Lower leg skin (tissue), 4 donors: ENCODE measurements at regions not wholly inside any gene's neighbourhood (a gene's known extent, or its start where the extent isn't known, plus 50 kb on each side); places are given as distances from the start of the nearest gene placed in this dataset.

Source experiments
- DNase-seq, 2 donors: peaks; one replicate each; pipeline ENCODE4 v3.0.0-alpha.2; 2019; ENCODE audit warnings: low spot score in 2 of 2
- H3K4me3 ChIP-seq: fragments of 200-600 bp; sonication (generic); 2 replicates; pipeline ENCODE4 v1.5.1; 2017; ENCODE audit warnings: mild to moderate bottlenecking, low read depth; ENCODE audit not compliant: poor library complexity, severe bottlenecking
- CTCF ChIP-seq, 3 donors: fragments of 450-650 bp; IDR thresholded peaks; one replicate each; pipeline ENCODE4 v1.5.1; 2016; ENCODE audit warnings: antibody characterized with exemption in 3 of 3, mild to moderate bottlenecking in 3 of 3, moderate library complexity in 2 of 3
- POLR2A ChIP-seq, 2 donors: fragments of 450-650 bp; IDR thresholded peaks; one replicate each; pipeline ENCODE4 v1.6.1; 2016 to 2017; ENCODE audit warnings: antibody characterized with exemption in 2 of 2, mild to moderate bottlenecking in 1 of 2, moderate library complexity in 1 of 2
- WGBS, 2 donors: methylation state at CpG; one replicate each; pipeline ENCODE4 v1.1.5; 2018; 5-methylcytosine and 5-hydroxymethylcytosine counted together
- intact Hi-C: fragments of 100-400 bp; cut with DNase I; formaldehyde crosslinking; loops from one replicate; pipeline ENCODE4 v1.15.0; 2023; ENCODE audit warnings: low total_unique reads

- no peak for TF ChIP-seq POLR2A (IDR thresholded peaks at IDR 0.05)
- TF ChIP-seq CTCF (IDR thresholded peaks at IDR 0.05), result no peak
- no peak for DNase-seq
- intact Hi-C loops, result no loop called here
- H3K4me3 ChIP-seq, result no peak overlapping the region
These were observed 776.7 kb downstream of the DTWD2 start for GRCh38 chr5:118211606-118212005.

DNA sequence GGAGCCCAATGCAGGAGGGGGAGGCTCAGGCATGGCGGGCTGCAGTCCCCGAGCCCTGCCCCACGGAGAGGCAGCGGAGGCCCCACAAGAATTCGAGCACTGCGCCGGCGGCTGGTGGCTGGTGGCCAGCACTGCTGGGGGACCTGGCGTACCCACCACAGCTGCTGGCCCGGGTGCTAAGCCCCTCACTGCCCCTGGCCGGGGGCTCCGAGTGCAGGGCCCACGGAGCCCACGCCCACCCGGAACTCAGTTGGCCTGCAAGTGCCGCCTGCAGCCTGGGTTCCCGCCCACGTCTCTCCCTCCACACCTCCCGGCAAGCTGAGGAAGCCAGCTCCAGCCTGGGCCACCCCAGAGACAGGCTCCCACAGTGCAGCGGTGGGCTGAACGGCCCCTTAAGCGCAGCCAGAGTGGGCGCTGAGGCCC is 780.3 kb downstream of the DTWD2 start:
- intact Hi-C loops, result no loop called here

GRCh38 chr5:118199801-118200200 is 788.5 kb downstream of the DTWD2 start:
- intact Hi-C loops, result no loop called here
- DNase-seq, result no peak
- no peak overlapping the region for H3K4me3 ChIP-seq
- TF ChIP-seq POLR2A (IDR thresholded peaks at IDR 0.05) (no peak), CTCF (IDR thresholded peaks at IDR 0.05) (no peak)
- WGBS, 2 donors, result 94 to 100% methylated on average over 2 of the region's 2 CpGs

More for the DNA sequence above, 780.3 kb downstream of the DTWD2 start:
- H3K4me3 ChIP-seq, result no peak overlapping the region
- no peak for DNase-seq
- TF ChIP-seq CTCF (IDR thresholded peaks at IDR 0.05) (no peak), POLR2A (IDR thresholded peaks at IDR 0.05) (no peak)
- WGBS, 2 donors, result 95 to 98% methylated on average over 9 to 20 of the region's 23 CpGs

GRCh38 chr5:118196229-118196628 is 792.1 kb downstream of the DTWD2 start:
- intact Hi-C loops, result no loop called here
- WGBS, 2 donors, result 88 to 93% methylated on average over 2 of the region's 2 CpGs
- no peak for DNase-seq
- no peak for TF ChIP-seq CTCF (IDR thresholded peaks at IDR 0.05)
- no peak for TF ChIP-seq POLR2A (IDR thresholded peaks at IDR 0.05)
- H3K4me3 ChIP-seq, result no peak overlapping the region

DNA sequence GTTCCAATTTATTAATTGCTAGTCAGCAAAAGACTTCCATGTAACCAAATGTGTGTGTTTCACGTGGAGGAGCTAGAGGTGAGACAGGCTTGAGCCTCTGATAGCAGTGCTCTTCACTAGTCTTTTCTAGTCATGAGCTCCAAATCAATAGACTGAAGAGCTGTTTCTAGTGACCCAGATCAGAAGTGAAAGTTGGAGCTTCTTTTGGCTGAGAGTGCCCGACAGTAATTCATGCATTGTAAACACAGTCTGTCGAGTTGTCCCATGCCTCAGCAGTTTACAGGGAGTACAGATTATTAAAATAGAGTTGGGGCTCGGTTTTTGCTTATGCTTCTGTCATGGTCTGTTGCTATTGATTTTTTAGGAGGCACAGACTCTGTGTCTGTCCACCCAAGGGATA is 793.1 kb downstream of the DTWD2 start:
- WGBS, 2 donors, result 37 to 40% methylated on average over 4 of the region's 4 CpGs
- intact Hi-C loops, result no loop called here
- no peak overlapping the region for H3K4me3 ChIP-seq
- TF ChIP-seq CTCF (IDR thresholded peaks at IDR 0.05) (no peak), POLR2A (IDR thresholded peaks at IDR 0.05) (no peak)
- DNase-seq, result no peak

GRCh38 chr5:118193194-118193905 is 795.0 kb downstream of the DTWD2 start:
- 79 to 93% methylated on average over 2 of the region's 2 CpGs for WGBS, 2 donors
- intact Hi-C loops, result no loop called here

More at GRCh38 chr5:118193194-118193905, 795.0 kb downstream of the DTWD2 start:
- TF ChIP-seq POLR2A (IDR thresholded peaks at IDR 0.05), result no peak
- no peak for TF ChIP-seq CTCF (IDR thresholded peaks at IDR 0.05)
- no peak overlapping the region for H3K4me3 ChIP-seq
- no peak for DNase-seq
